Neural cell (in vitro differentiated cells): ENCODE measurements at regions not wholly inside any gene's neighbourhood (a gene's known extent, or its start where the extent isn't known, plus 50 kb on each side); places are given as distances from the start of the nearest gene placed in this dataset.

Source experiments
- CTCF ChIP-seq: fragments of 450-650 bp; IDR thresholded peaks from 2 replicates; pipeline ENCODE4 v1.5.1; 2014; ENCODE audit warnings: antibody characterized with exemption, mild to moderate bottlenecking, moderate library complexity; ENCODE audit not compliant: poor library complexity, severe bottlenecking
- EZH2 ChIP-seq: fragments of 200-600, 300-800 bp; shearing (Covaris generic), sonication (generic); IDR thresholded peaks from 2 replicates; pipeline ENCODE4 v1.6.1; 2014; ENCODE audit warnings: antibody characterized with exemption, low read length, borderline replicate concordance, mild to moderate bottlenecking; ENCODE audit not compliant: insufficient read depth, poor library complexity, severe bottlenecking
- MXI1 ChIP-seq: fragments of 450-650 bp; conservative IDR thresholded peaks from 2 replicates; pipeline ENCODE4 v1.6.1; 2014; ENCODE audit warnings: antibody characterized with exemption, mild to moderate bottlenecking; ENCODE audit not compliant: poor library complexity, severe bottlenecking
- REST ChIP-seq: IDR thresholded peaks from 2 replicates; pipeline ENCODE4 v1.6.1; 2012; ENCODE audit warnings: borderline replicate concordance

- TF ChIP-seq CTCF: no peak
- no peak for TF ChIP-seq EZH2
- no peak for TF ChIP-seq MXI1
- no peak for TF ChIP-seq REST
These were observed 78.2 kb upstream of the GPR12 start for GRCh38 chr13:26838821-26839220.
